Ascending aorta (tissue), 2 donors: ENCODE measurements at regions not wholly inside any gene's neighbourhood (a gene's known extent, or its start where the extent isn't known, plus 50 kb on each side); places are given as distances from the start of the nearest gene placed in this dataset.

Source experiments
- DNase-seq, 2 donors: peaks; one replicate each; pipeline ENCODE4 v3.0.0-alpha.2; 2019; ENCODE audit warnings: low spot score in 2 of 2
- H3K27ac ChIP-seq, 2 donors: fragments of 200-600 bp; sonication (generic); one replicate each; pipeline ENCODE4 v1.5.1; 2016 to 2017; ENCODE audit warnings: mild to moderate bottlenecking in 1 of 2
- H3K27me3 ChIP-seq: fragments of 200-600 bp; sonication (generic); one replicate; pipeline ENCODE4 v1.5.1; 2017
- H3K36me3 ChIP-seq, 2 donors: fragments of 200-600 bp; sonication (generic); one replicate each; pipeline ENCODE4 v1.5.1; 2016
- H3K4me1 ChIP-seq, 2 donors: fragments of 200-600 bp; sonication (generic); one replicate each; pipeline ENCODE4 v1.5.1; 2016 to 2017; ENCODE audit warnings: mild to moderate bottlenecking in 1 of 2
- H3K4me3 ChIP-seq, 2 donors: fragments of 200-600 bp; sonication (generic); one replicate each; pipeline ENCODE4 v1.5.1; 2016 to 2017; ENCODE audit warnings: mild to moderate bottlenecking in 1 of 2
- H3K9me3 ChIP-seq, 2 donors: fragments of 200-600 bp; sonication (generic); one replicate each; pipeline ENCODE4 v1.5.1; 2016
- intact Hi-C: fragments of 100-400 bp; cut with DNase I; formaldehyde crosslinking; loops from one replicate; pipeline ENCODE4 v1.15.1; 2023
- TF ChIP-seq, protein P1 (sequence below), 3 experiments: fragments of 200-600 bp in 2 of 3; fragments of 450-650 bp in 1 of 3; sonication (generic) in 2 of 3; IDR thresholded peaks; one replicate each; pipeline ENCODE4 v1.5.1; 2016 to 2019; ENCODE audit warnings: antibody characterized with exemption in 3 of 3, mild to moderate bottlenecking in 1 of 3, moderate library complexity in 1 of 3

DNA sequence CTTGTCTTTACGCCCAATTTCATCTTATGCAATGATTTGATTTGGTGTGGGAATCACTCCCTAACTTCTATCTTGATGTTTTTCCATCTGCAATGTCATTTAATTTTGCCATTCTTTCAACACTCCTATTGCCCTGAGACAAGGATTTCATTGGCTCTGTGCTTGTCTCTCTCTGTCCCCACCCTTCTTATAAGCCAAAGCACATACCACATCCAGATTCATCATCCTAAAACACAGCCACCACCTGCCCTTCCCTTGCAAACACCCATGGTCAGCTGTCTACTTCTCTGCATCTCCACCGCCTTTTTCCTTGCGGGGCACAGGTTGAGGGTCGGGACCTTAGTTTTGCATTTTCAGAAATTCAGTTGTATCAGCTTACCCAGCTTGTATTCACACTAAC lies 225.8 kb upstream of the SOX21 start:
- no peak for DNase-seq
- intact Hi-C loops: no loop called here
- Histone ChIP-seq H3K4me3 (no peak overlapping the region), H3K27me3 (no peaks in the 10 kb centered on the region), H3K27ac (no peak overlapping the region), H3K36me3 (no peaks in the 10 kb centered on the region), H3K4me1 (no peaks in the 10 kb centered on the region), H3K9me3 (no peaks in the 10 kb centered on the region)
- TF ChIP-seq, protein P1, sequence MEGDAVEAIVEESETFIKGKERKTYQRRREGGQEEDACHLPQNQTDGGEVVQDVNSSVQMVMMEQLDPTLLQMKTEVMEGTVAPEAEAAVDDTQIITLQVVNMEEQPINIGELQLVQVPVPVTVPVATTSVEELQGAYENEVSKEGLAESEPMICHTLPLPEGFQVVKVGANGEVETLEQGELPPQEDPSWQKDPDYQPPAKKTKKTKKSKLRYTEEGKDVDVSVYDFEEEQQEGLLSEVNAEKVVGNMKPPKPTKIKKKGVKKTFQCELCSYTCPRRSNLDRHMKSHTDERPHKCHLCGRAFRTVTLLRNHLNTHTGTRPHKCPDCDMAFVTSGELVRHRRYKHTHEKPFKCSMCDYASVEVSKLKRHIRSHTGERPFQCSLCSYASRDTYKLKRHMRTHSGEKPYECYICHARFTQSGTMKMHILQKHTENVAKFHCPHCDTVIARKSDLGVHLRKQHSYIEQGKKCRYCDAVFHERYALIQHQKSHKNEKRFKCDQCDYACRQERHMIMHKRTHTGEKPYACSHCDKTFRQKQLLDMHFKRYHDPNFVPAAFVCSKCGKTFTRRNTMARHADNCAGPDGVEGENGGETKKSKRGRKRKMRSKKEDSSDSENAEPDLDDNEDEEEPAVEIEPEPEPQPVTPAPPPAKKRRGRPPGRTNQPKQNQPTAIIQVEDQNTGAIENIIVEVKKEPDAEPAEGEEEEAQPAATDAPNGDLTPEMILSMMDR (IDR thresholded peaks at IDR 0.05): no peak

DNA sequence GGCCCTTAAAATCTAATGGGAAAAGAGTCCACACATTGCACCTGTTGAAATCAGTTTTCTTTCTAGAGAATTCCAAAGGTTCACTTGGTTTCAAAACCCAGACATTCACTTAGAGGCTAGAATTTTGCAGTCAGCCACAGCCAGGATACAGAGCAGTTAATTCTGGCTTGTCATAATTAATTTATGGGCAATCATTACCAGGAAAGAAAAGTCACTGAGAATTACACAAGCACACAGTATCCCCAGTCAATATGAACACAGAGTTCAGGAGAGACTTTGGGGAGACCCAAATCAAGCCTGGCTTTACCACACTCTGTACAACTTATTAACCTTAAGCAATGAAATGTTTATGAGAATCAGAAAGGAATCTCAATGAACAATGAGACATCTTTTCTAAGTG lies 224.3 kb upstream of the SOX21 start:
- Histone ChIP-seq H3K27me3 (no peaks in the 10 kb centered on the region), H3K9me3 (no peaks in the 10 kb centered on the region), H3K27ac (no peak overlapping the region), H3K4me3 (no peak overlapping the region), H3K4me1 (no peaks in the 10 kb centered on the region), H3K36me3 (no peaks in the 10 kb centered on the region)
- intact Hi-C loops: no loop called here
- TF ChIP-seq, protein P1 (IDR thresholded peaks at IDR 0.05): no peak
- no peak for DNase-seq

DNA sequence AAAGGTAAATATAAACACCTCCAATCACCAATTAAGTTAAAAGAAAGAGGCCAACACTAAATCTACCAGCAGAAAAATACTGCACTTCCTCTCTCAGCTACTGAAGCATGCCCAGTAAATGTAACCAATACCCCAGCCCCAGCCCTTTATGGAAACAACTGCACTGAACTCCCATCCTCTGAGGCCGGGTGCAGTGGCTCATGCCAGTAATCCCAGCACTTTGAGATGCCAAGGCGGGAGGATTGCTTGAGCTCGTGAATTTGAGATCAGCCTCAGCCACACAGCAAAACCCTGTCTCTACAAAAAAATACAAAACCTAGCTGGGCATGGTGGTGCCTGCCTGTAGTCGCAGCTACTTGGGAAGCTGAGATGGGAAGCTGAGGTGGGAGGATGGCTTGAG lies 221.6 kb upstream of the SOX21 start:
- H3K27ac ChIP-seq: no peak overlapping the region
- H3K9me3 ChIP-seq: no peaks in the 10 kb centered on the region
- intact Hi-C loops: no loop called here
- no peak overlapping the region for H3K4me3 ChIP-seq
- DNase-seq: no peak
- no peaks in the 10 kb centered on the region for H3K27me3 ChIP-seq
- no peaks in the 10 kb centered on the region for H3K36me3 ChIP-seq
- H3K4me1 ChIP-seq: no peaks in the 10 kb centered on the region
- TF ChIP-seq, protein P1 (IDR thresholded peaks at IDR 0.05): no peak

DNA sequence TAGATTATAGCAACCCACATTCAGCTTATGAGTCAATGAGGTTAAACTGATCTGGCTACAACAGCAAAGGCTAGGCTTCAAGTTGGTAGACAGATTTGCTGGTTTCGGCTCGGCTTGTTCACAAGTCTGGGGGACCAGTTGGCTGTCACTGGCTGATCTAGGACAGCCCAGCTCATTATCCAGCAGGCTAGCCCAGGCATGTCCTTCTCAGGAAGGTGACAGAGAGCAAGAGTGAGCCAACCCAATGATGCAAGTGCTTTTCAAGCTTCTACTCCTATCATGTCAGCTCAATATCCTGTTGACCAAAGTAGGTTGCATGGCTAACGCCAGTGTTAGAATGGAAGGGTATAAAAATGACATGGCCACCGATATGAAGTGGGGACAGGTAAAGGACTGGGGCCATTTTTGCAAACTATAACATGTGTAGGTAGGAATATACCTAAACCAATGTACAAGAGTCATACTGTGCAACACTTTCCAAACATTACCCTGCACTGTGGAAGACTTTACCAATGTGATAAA lies 220.9 kb upstream of the SOX21 start:
- DNase-seq: no peak
- TF ChIP-seq, protein P1 (IDR thresholded peaks at IDR 0.05): no peak
- Histone ChIP-seq H3K27me3 (no peaks in the 10 kb centered on the region), H3K4me1 (no peaks in the 10 kb centered on the region), H3K4me3 (no peak overlapping the region), H3K27ac (no peak overlapping the region), H3K36me3 (no peaks in the 10 kb centered on the region), H3K9me3 (no peaks in the 10 kb centered on the region)
- intact Hi-C loops: no loop called here

DNA sequence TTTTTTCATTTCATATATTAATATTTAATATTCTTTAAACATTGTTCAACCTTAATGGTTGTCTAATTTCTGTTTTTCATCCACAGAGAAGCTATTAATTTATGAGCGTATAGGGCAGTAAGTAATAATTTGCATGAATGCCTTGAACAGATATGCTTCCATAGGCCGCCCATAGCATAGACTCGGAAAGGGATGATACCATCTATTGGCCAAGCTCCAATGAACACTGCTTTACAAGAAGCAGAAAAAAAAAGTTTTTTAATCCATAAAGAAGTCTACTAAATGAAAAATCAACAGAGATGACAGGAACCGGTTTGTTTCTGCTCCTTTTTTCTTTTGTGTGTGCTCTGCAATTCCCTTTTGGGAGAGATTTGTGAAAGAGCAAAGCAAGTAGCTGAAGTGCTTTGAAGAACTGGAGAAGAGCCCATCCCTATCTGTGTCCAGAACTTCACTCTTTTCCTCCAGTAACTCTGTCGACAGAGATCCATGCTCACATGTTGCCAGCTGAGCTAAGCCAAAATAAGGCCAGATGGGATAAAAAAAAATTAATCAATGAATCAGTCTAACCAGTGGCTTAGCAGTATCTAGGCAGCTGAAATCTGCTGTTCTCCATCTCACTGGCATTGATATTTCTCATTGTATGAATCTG lies 215.9 kb upstream of the SOX21 start:
- Histone ChIP-seq H3K4me3 (no peak overlapping the region), H3K4me1 (no peaks in the 10 kb centered on the region), H3K27me3 (no peaks in the 10 kb centered on the region), H3K27ac (no peak overlapping the region), H3K36me3 (no peaks in the 10 kb centered on the region), H3K9me3 (no peaks in the 10 kb centered on the region)
- no peak for DNase-seq
- TF ChIP-seq, protein P1 (IDR thresholded peaks at IDR 0.05): no peak
- intact Hi-C loops: no loop called here

DNA sequence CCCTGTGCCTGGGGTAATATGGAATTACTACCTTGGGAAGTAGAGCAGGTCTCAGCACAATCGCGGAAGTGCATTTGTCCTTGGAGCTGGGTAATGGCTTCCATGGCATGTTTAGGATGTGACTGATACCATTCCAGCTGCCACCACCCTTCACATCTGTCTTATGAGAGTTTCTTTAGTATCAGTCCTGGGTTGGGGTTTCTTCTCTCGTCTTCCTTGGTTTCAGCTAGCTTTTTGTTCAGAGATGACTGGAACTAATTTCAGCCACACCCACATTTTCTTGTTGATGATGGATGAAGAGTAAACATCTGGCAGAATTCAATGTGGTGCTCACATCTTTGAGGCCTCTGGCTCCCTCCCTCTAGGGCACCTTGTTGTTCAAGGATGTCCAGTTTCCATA lies 212.9 kb upstream of the SOX21 start:
- no peaks in the 10 kb centered on the region for H3K4me1 ChIP-seq
- intact Hi-C loops: no loop called here
- no peaks in the 10 kb centered on the region for H3K36me3 ChIP-seq
- TF ChIP-seq, protein P1 (IDR thresholded peaks at IDR 0.05): no peak
- no peaks in the 10 kb centered on the region for H3K9me3 ChIP-seq
- DNase-seq: no peak
- H3K27me3 ChIP-seq: no peaks in the 10 kb centered on the region
- H3K27ac ChIP-seq: no peak overlapping the region
- H3K4me3 ChIP-seq: no peak overlapping the region
